ENCODE measurements at regions not wholly inside any gene's neighbourhood (a gene's known extent, or its start where the extent isn't known, plus 50 kb on each side); places are given as distances from the start of the nearest gene placed in this dataset.

GRCh38 chr13:94901070-94901469 is 188.7 kb upstream of the SOX21 start:
- no peaks in the 10 kb centered on the region for H3K4me1 ChIP-seq (ENCODE audit: insufficient read depth)
- Mint-ChIP-seq H3K27me3 (ENCODE audit: insufficient read depth, low read depth, poor library complexity) (no peaks in the 10 kb centered on the region), H3K9me3 (no peaks in the 10 kb centered on the region), H3K27ac (no peak overlapping the region), H3K4me3 (no peak overlapping the region), H3K36me3 (ENCODE audit: low read depth) (no peaks in the 10 kb centered on the region), H3K4me1 (peaks cover 8% of the 10 kb centered on the region; the same call in 2 of the 3 replicates)
- 0 out of 2 replicates have a peak, but pooled peaks cover 6% of the 10 kb centered on the region for H3K9me2 ChIP-seq (ENCODE audit: insufficient read depth)
- H3K4me2 ChIP-seq = no peak overlapping the region
- no peak overlapping the region for H3K27ac ChIP-seq (ENCODE audit: low read depth)
- no peak for TF ChIP-seq CTCF (conservative IDR thresholded peaks at IDR 0.05; ENCODE audit: low read depth in 2 of 2)
- TF ChIP-seq POLR2AphosphoS5 (IDR thresholded peaks at IDR 0.05; ENCODE audit: low read depth) = no peak
- TF ChIP-seq ZNF331 (CRISPR knock-in tag; IDR thresholded peaks at IDR 0.05; ENCODE audit: low read depth) = no peak
- TF ChIP-seq NANOG (IDR thresholded peaks at IDR 0.05; ENCODE audit: borderline replicate concordance) = no peak
- TF ChIP-seq ZNF114 (CRISPR knock-in tag; IDR thresholded peaks at IDR 0.05) = no peak
- TF ChIP-seq EZH2 (IDR thresholded peaks at IDR 0.05; ENCODE audit: low read depth, unreplicated experiment) = no peak
- no peak for TF ChIP-seq EZH2phosphoT487 (IDR thresholded peaks at IDR 0.05; ENCODE audit: unreplicated experiment)
- no peak for TF ChIP-seq STAT1 (IDR thresholded peaks at IDR 0.05; ENCODE audit: unreplicated experiment)
- TF ChIP-seq, protein P1, sequence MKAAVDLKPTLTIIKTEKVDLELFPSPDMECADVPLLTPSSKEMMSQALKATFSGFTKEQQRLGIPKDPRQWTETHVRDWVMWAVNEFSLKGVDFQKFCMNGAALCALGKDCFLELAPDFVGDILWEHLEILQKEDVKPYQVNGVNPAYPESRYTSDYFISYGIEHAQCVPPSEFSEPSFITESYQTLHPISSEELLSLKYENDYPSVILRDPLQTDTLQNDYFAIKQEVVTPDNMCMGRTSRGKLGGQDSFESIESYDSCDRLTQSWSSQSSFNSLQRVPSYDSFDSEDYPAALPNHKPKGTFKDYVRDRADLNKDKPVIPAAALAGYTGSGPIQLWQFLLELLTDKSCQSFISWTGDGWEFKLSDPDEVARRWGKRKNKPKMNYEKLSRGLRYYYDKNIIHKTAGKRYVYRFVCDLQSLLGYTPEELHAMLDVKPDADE (IDR thresholded peaks at IDR 0.05) = no peak
- TF ChIP-seq REST (IDR thresholded peaks at IDR 0.05; ENCODE audit: unreplicated experiment) = no peak
- no peak for TF ChIP-seq CREB1 (CRISPR knock-in tag; IDR thresholded peaks at IDR 0.05; ENCODE audit: low read depth)
- no peak for TF ChIP-seq ZNF462 (CRISPR knock-in tag; IDR thresholded peaks at IDR 0.05)
- no peak for TF ChIP-seq JUNB (IDR thresholded peaks at IDR 0.05; ENCODE audit: unreplicated experiment)
- H4K20me1 ChIP-seq (replicated peaks; ENCODE audit: insufficient read depth) = no peaks in the 10 kb centered on the region
- DNase-seq (ENCODE audit: low spot score) = no peak
- H3K79me2 ChIP-seq (replicated peaks; ENCODE audit: insufficient read depth) = no peaks in the 10 kb centered on the region
- no peak overlapping the region for H3K4me3 ChIP-seq
- no peaks in the 10 kb centered on the region for H3K36me3 ChIP-seq (ENCODE audit: insufficient read depth)
- H3K27me3 ChIP-seq (ENCODE audit: insufficient read depth) = no peaks in the 10 kb centered on the region
- no peak for ATAC-seq
- no peaks in the 10 kb centered on the region for H3F3A ChIP-seq (replicated peaks; ENCODE audit: low read depth)
- no peak overlapping the region for H2AFZ ChIP-seq
